Stimulated activated CD4-positive, alpha-beta T cell treated with anti-CD3 and anti-CD28 coated beads, TNF-alpha, amount 100 ng/mL, for 1 hour (primary cell): ENCODE measurements at regions not wholly inside any gene's neighbourhood (a gene's known extent, or its start where the extent isn't known, plus 50 kb on each side); places are given as distances from the start of the nearest gene placed in this dataset.

Source experiments
- DNase-seq, 3 donors: peaks; one replicate each; pipeline ENCODE4 v3.0.0-alpha.2; 2020; ENCODE audit warnings: low read depth in 3 of 3, low spot score in 1 of 3

DNA sequence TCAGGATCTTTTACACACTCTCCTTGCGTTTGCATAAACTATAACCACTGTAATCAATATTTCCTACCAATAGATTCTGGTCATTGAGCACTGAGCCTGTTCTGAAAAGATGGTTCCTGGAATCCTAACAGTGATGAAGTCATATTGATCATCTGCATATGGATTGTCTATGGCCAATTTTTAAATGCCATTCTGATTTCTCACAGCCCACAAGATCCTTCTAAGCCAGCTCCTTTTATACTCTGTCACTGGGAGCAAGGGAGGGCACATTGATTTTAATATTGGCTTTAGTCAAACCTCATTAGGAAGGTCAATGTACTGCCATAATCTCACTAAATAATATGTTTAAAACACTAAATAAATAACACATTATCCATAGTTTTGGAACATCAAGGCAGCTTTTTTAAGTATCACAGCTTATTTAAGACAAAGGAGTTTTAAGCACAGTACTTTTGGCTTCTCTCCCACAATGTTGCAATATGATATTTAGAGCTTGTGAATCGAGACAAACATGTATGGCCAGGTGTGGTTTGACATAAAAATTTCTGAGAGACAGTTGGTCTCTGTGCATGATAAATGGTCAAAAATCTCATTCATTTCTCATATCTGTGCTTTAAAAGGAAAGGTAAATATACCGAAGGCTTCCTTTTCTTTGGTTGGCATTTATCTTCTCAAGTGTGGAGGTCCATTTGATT is 267.3 kb downstream of the MTX2 start:
- no peak for DNase-seq

DNA sequence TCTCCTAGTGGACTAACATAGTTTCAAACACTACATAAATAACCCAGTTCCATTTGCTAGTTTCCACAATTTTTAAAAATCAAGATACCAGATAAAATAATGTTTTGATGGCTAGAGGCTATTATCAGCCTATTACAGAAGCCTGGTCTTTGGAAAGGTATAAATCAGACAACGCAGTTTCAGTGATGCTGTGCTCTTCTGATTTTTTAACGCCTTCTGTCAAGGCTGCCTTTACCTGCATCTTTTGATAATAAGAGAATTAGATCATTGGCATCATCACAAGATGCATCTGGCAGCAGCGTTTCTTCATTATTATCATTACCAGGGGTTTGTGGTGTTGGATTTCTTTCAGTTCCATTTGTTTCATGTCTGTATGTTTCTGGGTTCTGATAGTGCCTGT is 268.7 kb downstream of the MTX2 start:
- DNase-seq = no peak

DNA sequence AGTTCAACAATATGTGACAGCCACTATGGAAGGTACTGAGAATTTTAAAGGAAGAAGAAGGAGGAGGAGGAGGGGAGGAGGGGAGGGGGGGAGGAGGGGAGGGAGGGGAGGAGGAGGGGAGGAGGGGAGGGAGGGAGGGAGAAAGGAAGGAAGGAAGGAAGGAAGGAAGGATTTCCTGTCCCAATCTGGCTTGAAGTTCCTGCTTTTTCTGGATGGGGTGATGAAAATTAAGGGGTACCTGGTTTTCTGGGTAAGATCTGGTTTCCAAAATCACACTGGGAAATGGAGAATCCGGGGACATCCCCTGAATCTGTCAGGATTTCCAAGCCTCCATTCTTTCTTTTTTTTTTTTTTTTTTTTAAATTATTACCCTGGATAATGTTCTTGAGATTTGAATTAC is 271.8 kb downstream of the MTX2 start:
- DNase-seq = no peak

DNA sequence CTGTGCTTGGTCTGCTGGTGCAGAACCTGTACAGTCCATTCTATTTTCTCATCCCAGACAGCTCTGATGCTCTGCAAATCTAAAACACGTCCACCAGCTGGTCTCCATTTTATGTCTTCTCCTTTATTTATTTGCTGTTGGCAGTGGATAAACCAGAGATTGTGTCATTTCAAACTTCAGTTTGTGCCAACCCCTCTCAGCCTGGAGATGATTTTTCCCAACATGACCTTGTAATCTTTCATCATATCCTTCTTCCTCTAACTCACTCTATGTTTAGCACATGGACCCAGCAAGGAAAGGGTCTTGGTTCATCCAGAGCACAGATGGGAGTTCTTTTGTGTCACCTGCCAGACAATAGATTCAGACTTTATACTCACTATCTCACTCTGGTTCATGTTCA is 273.2 kb downstream of the MTX2 start:
- DNase-seq = no peak

DNA sequence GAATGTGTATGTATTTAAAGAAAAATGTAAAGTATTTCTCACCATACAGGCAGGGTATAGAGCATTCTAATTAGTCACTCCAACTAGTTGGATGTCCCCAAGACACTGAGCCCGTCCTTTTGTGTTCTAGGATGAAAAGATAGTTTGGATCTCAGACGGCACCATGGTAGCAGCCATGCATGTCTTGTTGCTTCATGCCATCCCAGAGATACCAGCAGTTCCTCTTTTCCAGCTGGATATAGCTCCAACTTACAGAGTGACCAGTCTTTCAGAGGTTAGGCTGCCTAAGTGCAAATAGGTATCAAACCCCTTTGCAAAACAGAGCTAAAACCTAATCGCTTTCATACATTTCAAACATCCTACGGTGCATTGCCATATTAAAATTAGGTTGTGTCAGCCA is 275.3 kb downstream of the MTX2 start:
- DNase-seq = no peak

DNA sequence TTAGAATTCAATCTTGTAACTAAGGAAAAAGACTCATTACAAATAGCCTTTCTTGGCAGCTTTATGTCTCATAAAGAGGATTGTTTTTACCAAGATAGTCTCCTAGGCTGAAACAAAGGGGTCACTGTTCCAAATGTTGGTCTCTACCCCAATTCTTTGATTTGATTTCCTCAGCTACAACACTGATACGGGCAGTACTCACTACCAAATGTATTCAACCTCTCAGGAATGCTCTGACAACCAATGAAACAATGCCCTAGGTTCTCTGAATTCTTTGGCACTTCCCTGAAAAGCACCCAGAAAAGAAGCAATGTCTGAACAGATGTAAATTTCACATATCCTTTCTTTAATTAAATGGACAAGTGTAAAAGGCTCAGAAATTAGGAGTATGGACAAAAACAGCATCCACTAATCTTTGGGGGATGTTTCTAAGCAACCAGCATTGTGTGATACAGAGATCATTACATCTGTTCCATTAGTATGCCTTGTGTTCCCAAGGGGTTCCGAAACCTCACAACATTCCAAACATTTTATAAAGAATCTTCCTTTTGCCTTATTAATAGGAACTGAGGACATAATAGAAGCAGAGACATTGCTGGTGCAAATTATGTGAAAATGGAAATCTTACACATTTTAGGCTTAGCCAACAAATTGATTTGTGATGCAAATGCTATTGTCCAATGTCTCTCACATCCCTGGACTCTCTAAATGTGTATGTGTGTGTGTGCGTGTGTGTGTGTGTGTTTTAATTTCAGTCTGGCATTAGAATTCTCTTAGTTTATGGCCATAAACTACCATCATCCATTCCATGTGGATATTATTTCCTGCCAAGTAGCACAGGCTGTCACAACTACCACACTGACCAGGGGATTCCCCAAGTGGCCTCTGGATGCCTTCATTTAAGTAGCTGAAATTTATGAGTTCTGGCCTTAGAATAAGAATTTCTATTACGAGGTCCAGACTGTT is 276.0 kb downstream of the MTX2 start:
- DNase-seq = no peak

DNA sequence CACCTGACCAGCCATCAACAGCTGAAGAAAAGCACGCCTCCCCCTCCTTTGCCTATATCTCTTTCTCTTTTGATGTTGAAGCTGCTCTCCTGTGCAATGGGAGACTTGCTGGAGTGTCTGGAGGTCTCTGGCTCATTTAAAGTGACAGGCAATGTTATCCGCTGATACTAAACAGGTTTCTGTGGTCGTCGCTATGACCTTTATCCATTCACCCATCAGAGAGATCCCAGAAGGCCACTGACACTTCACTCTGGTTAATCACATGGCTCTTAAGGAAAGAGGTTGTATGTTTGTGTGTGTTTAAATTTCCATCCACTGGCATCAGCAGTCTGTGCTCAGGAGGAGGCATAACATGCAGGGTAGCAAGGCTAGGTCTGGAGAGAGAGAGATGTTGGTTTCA is 277.3 kb downstream of the MTX2 start:
- DNase-seq = no peak

GRCh38 chr2:176552501-176553135 is 283.4 kb downstream of the MTX2 start:
- DNase-seq = no peak

GRCh38 chr2:176553685-176554100 is 284.5 kb downstream of the MTX2 start:
- no peak for DNase-seq

DNA sequence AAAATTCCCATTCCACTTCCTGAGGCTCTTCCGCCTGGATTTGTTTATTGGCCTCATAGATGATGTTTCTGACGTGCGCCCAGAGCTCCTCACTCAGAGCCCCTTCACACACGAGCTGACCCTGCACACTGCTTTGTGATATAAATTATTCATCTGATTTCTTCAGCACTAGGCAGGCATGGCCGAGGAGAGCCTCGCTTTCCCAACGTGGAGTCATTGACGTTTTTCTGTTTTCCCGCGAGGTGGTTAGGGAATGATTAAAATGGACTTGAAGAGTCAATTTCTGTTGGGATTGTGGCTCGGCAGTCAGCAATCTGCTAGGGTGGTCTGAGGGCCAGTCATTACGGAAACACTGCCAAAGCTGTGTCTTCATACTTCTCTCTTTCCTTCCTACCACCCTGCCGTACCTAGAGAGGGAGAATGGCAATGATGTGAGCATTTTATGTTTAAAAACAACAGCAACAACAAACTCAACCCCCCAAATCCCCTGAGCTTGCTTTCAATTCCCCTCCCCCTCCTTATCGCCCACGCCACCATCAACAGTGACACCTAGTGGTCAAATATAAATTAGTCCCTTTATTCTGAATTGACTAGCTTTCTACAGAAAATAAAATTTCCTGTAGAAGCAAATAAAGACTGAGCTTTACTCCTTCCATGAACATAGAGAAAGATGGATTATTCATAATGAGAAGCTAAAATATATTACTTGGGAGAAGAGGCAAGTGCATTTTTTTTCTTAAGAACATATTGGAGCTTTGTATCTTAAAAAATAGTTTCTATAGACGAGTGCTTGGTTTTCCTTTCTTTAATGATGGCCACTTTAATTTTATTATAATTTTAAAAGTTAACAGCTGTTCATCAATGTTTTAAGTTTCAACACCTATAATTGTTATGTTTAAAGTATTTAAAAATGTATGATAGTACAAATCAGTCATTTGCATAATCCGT is 285.1 kb downstream of the MTX2 start:
- DNase-seq = no peak

GRCh38 chr2:176555112-176555511 is 285.9 kb downstream of the MTX2 start:
- DNase-seq = no peak

- DNase-seq = no peak
These were observed 286.5 kb downstream of the MTX2 start for GRCh38 chr2:176555781-176556180.

- no peak for DNase-seq
These were observed 287.1 kb downstream of the MTX2 start for GRCh38 chr2:176556373-176556772.

GRCh38 chr2:176557821-176558220 is 288.6 kb downstream of the MTX2 start:
- DNase-seq = no peak

DNA sequence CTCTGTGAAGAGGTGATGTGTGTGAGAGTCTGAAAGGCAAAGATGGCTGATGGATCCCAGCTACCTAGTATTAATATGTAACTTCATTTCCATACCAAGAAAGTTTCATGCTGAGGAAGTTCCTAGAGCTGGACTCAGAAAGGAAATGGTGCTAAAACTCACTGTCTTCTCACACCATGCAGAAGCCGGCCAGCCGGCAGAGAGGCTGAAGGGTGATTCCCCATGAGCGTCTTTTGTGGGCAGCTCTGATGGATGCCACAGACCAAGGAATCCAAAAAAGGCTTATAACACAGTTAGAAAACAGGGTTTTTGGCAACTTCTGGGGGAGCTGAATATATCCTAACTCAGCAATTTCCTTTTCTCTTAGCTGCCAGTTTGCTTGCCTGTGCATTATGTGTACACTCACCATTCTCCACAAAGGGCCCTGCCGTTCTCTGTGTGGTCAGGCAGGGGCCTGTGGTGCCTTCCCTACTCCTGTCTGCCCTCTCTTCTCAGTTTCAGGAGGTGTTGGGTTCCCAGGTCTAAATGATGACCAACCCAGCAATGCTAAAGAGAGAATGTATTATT is 289.4 kb downstream of the MTX2 start:
- DNase-seq = no peak

GRCh38 chr2:176560296-176560695 is 291.1 kb downstream of the MTX2 start:
- no peak for DNase-seq

DNA sequence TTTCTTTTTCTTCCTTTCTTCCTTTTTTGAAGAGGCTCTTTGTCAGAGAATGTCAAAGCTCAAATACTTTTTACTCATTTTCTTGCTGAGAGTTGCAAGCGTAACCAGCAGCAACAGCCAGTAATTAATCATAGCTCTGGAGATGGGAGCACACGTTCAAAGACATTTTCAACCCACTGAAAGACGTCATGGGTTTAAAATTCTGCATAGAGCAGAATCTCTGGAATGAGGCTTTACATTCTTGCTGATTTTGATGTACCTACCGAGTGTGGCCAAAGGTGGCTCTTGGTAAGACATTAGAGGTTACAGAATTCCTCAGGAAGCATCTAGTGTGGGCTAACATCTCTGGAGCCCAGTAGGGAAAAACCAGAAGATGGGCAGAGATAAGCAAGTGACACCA is 292.5 kb downstream of the MTX2 start:
- no peak for DNase-seq

GRCh38 chr2:176562359-176563078 is 293.3 kb downstream of the MTX2 start:
- DNase-seq = no peak

DNA sequence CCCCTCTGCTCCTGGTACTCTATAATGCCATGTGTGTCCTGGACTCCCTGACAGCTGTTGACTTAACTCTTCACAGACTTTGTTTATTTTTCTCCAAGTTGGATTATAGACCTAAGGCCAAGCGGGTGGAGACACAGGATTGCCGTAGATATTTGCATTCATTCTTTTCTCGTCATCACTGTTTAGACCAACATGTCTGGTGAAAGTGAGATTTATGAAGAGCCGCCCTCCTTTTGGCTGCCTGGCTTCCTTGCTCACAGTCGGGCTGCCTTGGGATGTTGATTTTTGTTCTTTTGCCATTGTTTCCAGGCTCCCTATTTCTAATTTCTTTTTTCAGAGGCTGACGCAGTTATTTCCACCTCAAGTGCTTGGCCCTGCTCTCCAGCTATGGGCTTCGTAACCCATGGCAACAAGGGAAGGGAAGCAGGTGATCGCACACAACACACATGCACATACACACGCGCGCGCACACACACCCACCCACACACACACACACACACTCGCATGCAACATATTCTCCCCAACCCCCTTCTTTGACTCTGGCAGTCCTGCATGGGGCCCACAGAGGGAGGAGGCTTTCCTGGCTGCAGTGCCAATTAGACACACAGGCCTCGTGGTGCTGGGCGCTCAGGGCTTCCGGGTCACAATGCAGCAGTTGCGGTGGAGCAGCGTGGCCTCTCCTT is 296.5 kb downstream of the MTX2 start:
- DNase-seq = no peak
